ENCODE measurements at regions not wholly inside any gene's neighbourhood (a gene's known extent, or its start where the extent isn't known, plus 50 kb on each side); places are given as distances from the start of the nearest gene placed in this dataset.

GRCh38 chr13:85742355-85742754 is 56.9 kb downstream of the SLITRK6 start:
- no peak for DNase-seq

- DNase-seq, result no peak
Observed at GRCh38 chr13:85741017-85741416, 58.2 kb downstream of the SLITRK6 start.

GRCh38 chr13:85738696-85739320 is 60.4 kb downstream of the SLITRK6 start:
- DNase-seq, result no peak

GRCh38 chr13:85737952-85738351 is 61.3 kb downstream of the SLITRK6 start:
- DNase-seq, result no peak

GRCh38 chr13:85729296-85729695 is 69.9 kb downstream of the SLITRK6 start:
- no peak for DNase-seq

- DNase-seq, result no peak
Observed at GRCh38 chr13:85728811-85729210, 70.4 kb downstream of the SLITRK6 start.

- DNase-seq, result no peak
Observed at GRCh38 chr13:85725433-85725832, 73.8 kb downstream of the SLITRK6 start.

GRCh38 chr13:85724546-85725432 is 74.4 kb downstream of the SLITRK6 start:
- DNase-seq, result no peak

- no peak for DNase-seq
Observed at GRCh38 chr13:85719749-85720148, 79.5 kb downstream of the SLITRK6 start.

GRCh38 chr13:85717921-85718320 is 81.3 kb downstream of the SLITRK6 start:
- no peak for DNase-seq

GRCh38 chr13:85710545-85710944 is 88.7 kb downstream of the SLITRK6 start:
- no peak for DNase-seq

- no peak for DNase-seq
Observed at GRCh38 chr13:85709721-85710120, 89.5 kb downstream of the SLITRK6 start.

GRCh38 chr13:85709072-85709471 is 90.1 kb downstream of the SLITRK6 start:
- no peak for DNase-seq

- DNase-seq, result no peak
Observed at GRCh38 chr13:85700906-85701305, 98.3 kb downstream of the SLITRK6 start.

GRCh38 chr13:85698256-85698655 is 101.0 kb downstream of the SLITRK6 start:
- no peak for DNase-seq

GRCh38 chr13:85694992-85695391 is 104.2 kb downstream of the SLITRK6 start:
- DNase-seq, result no peak

GRCh38 chr13:85693889-85694511 is 105.2 kb downstream of the SLITRK6 start:
- no peak for DNase-seq

GRCh38 chr13:85690368-85690767 is 108.9 kb downstream of the SLITRK6 start:
- no peak for DNase-seq

- DNase-seq, result no peak
Observed at GRCh38 chr13:85685436-85685835, 113.8 kb downstream of the SLITRK6 start.

GRCh38 chr13:85675151-85675907 is 123.9 kb downstream of the SLITRK6 start:
- DNase-seq, result no peak

GRCh38 chr13:85671336-85671735 is 127.9 kb downstream of the SLITRK6 start:
- DNase-seq, result no peak

- no peak for DNase-seq
Observed at GRCh38 chr13:85666356-85666755, 132.9 kb downstream of the SLITRK6 start.

GRCh38 chr13:85665286-85665685 is 133.9 kb downstream of the SLITRK6 start:
- DNase-seq, result no peak
